ENCODE measurements at regions not wholly inside any gene's neighbourhood (a gene's known extent, or its start where the extent isn't known, plus 50 kb on each side); places are given as distances from the start of the nearest gene placed in this dataset.

DNA sequence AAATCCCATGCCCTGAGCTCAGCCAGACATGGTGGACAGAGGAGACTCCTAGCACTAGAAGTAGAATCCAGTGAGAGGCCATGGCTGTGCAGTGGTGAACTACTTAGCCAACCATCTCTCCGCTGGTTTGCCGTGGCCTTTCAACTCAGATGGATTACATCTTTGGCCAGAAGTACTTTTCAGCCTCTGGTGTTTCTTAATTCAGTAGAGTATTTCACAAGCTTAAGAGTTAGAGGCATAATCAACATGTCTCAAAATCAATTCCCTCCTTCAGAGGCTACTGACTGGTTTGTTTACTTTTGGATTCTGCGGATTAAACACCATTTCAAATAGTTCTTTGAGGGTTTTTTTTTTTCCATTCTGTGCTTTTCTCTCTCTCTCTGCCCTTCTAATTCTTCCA is 91.1 kb upstream of the PGRMC2 start:
- Mint-ChIP-seq H3K27me3 (ENCODE audit: low read depth) (no peaks in the 10 kb centered on the region; the same call in 1 of the 2 replicates), H3K36me3 (peaks cover 24% of the 10 kb centered on the region), H3K9me3 (peaks cover 38% of the 10 kb centered on the region), H3K4me1 (peaks cover 3% of the 10 kb centered on the region; the same call in 1 of the 2 replicates), H3K4me3 (no peak overlapping the region), H3K27ac (no peak overlapping the region)
- POLR2A ChIA-PET = no interaction called here
- TF ChIP-seq, protein P1, sequence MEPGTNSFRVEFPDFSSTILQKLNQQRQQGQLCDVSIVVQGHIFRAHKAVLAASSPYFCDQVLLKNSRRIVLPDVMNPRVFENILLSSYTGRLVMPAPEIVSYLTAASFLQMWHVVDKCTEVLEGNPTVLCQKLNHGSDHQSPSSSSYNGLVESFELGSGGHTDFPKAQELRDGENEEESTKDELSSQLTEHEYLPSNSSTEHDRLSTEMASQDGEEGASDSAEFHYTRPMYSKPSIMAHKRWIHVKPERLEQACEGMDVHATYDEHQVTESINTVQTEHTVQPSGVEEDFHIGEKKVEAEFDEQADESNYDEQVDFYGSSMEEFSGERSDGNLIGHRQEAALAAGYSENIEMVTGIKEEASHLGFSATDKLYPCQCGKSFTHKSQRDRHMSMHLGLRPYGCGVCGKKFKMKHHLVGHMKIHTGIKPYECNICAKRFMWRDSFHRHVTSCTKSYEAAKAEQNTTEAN (CRISPR knock-in tag; IDR thresholded peaks at IDR 0.05) = no peak
- TF ChIP-seq ZNF396 (CRISPR knock-in tag; IDR thresholded peaks at IDR 0.05; ENCODE audit: borderline replicate concordance) = no peak
- TF ChIP-seq ATF1 (CRISPR knock-in tag; IDR thresholded peaks at IDR 0.05) = no peak
- no peak for TF ChIP-seq FOXK1 (CRISPR knock-in tag; IDR thresholded peaks at IDR 0.05)
- TF ChIP-seq CREM (CRISPR knock-in tag; IDR thresholded peaks at IDR 0.05) = no peak
- no peak for TF ChIP-seq TEAD4 (CRISPR knock-in tag; IDR thresholded peaks at IDR 0.05)
- ATAC-seq = no peak
- no peak for DNase-seq (ENCODE audit: low spot score)
- CTCF ChIA-PET = no interaction called here

DNA sequence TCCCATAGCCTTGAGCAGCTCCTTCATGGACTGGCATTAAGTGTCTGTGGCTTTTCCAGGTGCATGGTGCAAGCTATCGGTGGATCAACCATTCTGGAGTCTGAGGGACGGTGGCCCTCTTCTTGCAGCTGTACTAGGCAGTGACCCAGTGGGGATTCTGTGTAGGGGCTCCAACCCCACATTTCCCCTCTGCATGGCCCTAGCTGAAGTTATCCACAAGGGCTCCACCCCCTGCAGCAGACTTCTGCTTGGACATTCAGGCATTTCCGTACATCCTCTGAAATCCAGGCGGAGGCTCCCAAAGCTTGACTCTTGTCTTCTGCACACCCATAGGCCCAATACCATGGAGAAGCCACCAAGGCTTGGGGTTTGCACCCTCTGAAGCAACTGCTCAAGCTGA is 89.3 kb upstream of the PGRMC2 start:
- DNase-seq (ENCODE audit: low spot score) (no peak), ATAC-seq (no peak)
- Mint-ChIP-seq H3K27ac (no peak overlapping the region), H3K4me3 (no peak overlapping the region), H3K9me3 (peaks cover 38% of the 10 kb centered on the region), H3K27me3 (ENCODE audit: low read depth) (no peaks in the 10 kb centered on the region; the same call in 1 of the 2 replicates), H3K4me1 (peaks cover 1% of the 10 kb centered on the region; the same call in 1 of the 2 replicates), H3K36me3 (peaks cover 24% of the 10 kb centered on the region)
- ChIA-PET CTCF (no interaction called here), POLR2A (no interaction called here)
- TF ChIP-seq, protein P2, sequence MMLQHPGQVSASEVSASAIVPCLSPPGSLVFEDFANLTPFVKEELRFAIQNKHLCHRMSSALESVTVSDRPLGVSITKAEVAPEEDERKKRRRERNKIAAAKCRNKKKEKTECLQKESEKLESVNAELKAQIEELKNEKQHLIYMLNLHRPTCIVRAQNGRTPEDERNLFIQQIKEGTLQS (CRISPR knock-in tag; conservative IDR thresholded peaks at IDR 0.05) = no peak
- TF ChIP-seq, protein P3, sequence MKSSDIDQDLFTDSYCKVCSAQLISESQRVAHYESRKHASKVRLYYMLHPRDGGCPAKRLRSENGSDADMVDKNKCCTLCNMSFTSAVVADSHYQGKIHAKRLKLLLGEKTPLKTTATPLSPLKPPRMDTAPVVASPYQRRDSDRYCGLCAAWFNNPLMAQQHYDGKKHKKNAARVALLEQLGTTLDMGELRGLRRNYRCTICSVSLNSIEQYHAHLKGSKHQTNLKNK (CRISPR knock-in tag; IDR thresholded peaks at IDR 0.05) = no peak
- TF ChIP-seq, protein P4, sequence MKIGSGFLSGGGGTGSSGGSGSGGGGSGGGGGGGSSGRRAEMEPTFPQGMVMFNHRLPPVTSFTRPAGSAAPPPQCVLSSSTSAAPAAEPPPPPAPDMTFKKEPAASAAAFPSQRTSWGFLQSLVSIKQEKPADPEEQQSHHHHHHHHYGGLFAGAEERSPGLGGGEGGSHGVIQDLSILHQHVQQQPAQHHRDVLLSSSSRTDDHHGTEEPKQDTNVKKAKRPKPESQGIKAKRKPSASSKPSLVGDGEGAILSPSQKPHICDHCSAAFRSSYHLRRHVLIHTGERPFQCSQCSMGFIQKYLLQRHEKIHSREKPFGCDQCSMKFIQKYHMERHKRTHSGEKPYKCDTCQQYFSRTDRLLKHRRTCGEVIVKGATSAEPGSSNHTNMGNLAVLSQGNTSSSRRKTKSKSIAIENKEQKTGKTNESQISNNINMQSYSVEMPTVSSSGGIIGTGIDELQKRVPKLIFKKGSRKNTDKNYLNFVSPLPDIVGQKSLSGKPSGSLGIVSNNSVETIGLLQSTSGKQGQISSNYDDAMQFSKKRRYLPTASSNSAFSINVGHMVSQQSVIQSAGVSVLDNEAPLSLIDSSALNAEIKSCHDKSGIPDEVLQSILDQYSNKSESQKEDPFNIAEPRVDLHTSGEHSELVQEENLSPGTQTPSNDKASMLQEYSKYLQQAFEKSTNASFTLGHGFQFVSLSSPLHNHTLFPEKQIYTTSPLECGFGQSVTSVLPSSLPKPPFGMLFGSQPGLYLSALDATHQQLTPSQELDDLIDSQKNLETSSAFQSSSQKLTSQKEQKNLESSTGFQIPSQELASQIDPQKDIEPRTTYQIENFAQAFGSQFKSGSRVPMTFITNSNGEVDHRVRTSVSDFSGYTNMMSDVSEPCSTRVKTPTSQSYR (CRISPR knock-in tag; IDR thresholded peaks at IDR 0.05) = no peak
- TF ChIP-seq, protein P5, sequence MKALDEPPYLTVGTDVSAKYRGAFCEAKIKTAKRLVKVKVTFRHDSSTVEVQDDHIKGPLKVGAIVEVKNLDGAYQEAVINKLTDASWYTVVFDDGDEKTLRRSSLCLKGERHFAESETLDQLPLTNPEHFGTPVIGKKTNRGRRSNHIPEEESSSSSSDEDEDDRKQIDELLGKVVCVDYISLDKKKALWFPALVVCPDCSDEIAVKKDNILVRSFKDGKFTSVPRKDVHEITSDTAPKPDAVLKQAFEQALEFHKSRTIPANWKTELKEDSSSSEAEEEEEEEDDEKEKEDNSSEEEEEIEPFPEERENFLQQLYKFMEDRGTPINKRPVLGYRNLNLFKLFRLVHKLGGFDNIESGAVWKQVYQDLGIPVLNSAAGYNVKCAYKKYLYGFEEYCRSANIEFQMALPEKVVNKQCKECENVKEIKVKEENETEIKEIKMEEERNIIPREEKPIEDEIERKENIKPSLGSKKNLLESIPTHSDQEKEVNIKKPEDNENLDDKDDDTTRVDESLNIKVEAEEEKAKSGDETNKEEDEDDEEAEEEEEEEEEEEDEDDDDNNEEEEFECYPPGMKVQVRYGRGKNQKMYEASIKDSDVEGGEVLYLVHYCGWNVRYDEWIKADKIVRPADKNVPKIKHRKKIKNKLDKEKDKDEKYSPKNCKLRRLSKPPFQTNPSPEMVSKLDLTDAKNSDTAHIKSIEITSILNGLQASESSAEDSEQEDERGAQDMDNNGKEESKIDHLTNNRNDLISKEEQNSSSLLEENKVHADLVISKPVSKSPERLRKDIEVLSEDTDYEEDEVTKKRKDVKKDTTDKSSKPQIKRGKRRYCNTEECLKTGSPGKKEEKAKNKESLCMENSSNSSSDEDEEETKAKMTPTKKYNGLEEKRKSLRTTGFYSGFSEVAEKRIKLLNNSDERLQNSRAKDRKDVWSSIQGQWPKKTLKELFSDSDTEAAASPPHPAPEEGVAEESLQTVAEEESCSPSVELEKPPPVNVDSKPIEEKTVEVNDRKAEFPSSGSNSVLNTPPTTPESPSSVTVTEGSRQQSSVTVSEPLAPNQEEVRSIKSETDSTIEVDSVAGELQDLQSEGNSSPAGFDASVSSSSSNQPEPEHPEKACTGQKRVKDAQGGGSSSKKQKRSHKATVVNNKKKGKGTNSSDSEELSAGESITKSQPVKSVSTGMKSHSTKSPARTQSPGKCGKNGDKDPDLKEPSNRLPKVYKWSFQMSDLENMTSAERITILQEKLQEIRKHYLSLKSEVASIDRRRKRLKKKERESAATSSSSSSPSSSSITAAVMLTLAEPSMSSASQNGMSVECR (CRISPR knock-in tag; IDR thresholded peaks at IDR 0.05; ENCODE audit: borderline replicate concordance) = no peak
- TF ChIP-seq, protein P6, sequence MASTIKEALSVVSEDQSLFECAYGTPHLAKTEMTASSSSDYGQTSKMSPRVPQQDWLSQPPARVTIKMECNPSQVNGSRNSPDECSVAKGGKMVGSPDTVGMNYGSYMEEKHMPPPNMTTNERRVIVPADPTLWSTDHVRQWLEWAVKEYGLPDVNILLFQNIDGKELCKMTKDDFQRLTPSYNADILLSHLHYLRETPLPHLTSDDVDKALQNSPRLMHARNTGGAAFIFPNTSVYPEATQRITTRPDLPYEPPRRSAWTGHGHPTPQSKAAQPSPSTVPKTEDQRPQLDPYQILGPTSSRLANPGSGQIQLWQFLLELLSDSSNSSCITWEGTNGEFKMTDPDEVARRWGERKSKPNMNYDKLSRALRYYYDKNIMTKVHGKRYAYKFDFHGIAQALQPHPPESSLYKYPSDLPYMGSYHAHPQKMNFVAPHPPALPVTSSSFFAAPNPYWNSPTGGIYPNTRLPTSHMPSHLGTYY (CRISPR knock-in tag; IDR thresholded peaks at IDR 0.05) = no peak
- TF ChIP-seq ZNF317 (CRISPR knock-in tag; IDR thresholded peaks at IDR 0.05; ENCODE audit: borderline replicate concordance, low read depth) = no peak
- TF ChIP-seq, protein P7, sequence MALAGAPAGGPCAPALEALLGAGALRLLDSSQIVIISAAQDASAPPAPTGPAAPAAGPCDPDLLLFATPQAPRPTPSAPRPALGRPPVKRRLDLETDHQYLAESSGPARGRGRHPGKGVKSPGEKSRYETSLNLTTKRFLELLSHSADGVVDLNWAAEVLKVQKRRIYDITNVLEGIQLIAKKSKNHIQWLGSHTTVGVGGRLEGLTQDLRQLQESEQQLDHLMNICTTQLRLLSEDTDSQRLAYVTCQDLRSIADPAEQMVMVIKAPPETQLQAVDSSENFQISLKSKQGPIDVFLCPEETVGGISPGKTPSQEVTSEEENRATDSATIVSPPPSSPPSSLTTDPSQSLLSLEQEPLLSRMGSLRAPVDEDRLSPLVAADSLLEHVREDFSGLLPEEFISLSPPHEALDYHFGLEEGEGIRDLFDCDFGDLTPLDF (CRISPR knock-in tag; IDR thresholded peaks at IDR 0.05) = no peak
